K562 (cell line): ENCODE measurements at regions not wholly inside any gene's neighbourhood (a gene's known extent, or its start where the extent isn't known, plus 50 kb on each side); places are given as distances from the start of the nearest gene placed in this dataset.
A peak's percentile ranks its signal among the peaks of the same experiment; 100 is the strongest.

ENCODE experiments used
- ATF2 ChIP-seq: sonication (generic); formaldehyde crosslinking; IDR thresholded peaks from 2 replicates; pipeline ENCODE4 v1.8.1; 2022; ENCODE audit warnings: missing genetic modification reagents
- BRCA1 ChIP-seq, 2 experiments: fragments of 450-650 bp in 1 of 2; sonication (generic) in 1 of 2; formaldehyde crosslinking in 1 of 2; IDR thresholded peaks; 2 replicates each; pipeline versions ENCODE4 v1.5.0 to v1.6.1; 2017 to 2020; ENCODE audit warnings: mild to moderate bottlenecking in 1 of 2, missing genetic modification reagents in 1 of 2
- BRF1 ChIP-seq: IDR thresholded peaks from 3 replicates; pipeline ENCODE4 v1.6.1; 2011; ENCODE audit warnings: borderline replicate concordance, mild to moderate bottlenecking; ENCODE audit not compliant: insufficient read length; ENCODE audit errors: extremely low read depth
- CGGBP1 ChIP-seq: fragments of 250-450 bp; sonication (Bioruptor Pico); IDR thresholded peaks from 2 replicates; pipeline ENCODE4 v1.9.0; 2021; ENCODE audit warnings: mild to moderate bottlenecking
- DEAF1 ChIP-seq: fragments of 450-650 bp; formaldehyde crosslinking; IDR thresholded peaks from 2 replicates; pipeline ENCODE4 v1.4.0; 2020; ENCODE audit warnings: mild to moderate bottlenecking, moderate library complexity
- ETV5 ChIP-seq: sonication (generic); formaldehyde crosslinking; IDR thresholded peaks from 2 replicates; pipeline ENCODE4 v1.4.0; 2020; ENCODE audit warnings: low read depth, mild to moderate bottlenecking, missing genetic modification reagents
- FOXJ3 ChIP-seq: sonication (generic); formaldehyde crosslinking; IDR thresholded peaks from 2 replicates; pipeline ENCODE4 v1.4.0; 2020; ENCODE audit warnings: mild to moderate bottlenecking, missing genetic modification reagents
- FOXM1 ChIP-seq, 2 experiments: fragments of 450-650 bp in 1 of 2; sonication (generic) in 1 of 2; formaldehyde crosslinking in 1 of 2; IDR thresholded peaks; 2 replicates each; pipeline versions ENCODE4 v1.6.1 to v1.9.0; 2017 to 2022; ENCODE audit warnings: low read depth in 2 of 2, mild to moderate bottlenecking in 2 of 2, missing genetic modification reagents in 1 of 2, moderate library complexity in 1 of 2
- HDAC3 ChIP-seq: fragments of 450-650 bp; IDR thresholded peaks from 2 replicates; pipeline ENCODE4 v1.6.1; 2018; ENCODE audit warnings: borderline replicate concordance, mild to moderate bottlenecking, moderate library complexity; ENCODE audit not compliant: partially characterized antibody
- ILF3 ChIP-seq: fragments of 450-650 bp; IDR thresholded peaks from 2 replicates; pipeline ENCODE4 v1.6.1; 2018; ENCODE audit warnings: antibody characterized with exemption, mild to moderate bottlenecking, moderate library complexity, borderline replicate concordance
- MIER1 ChIP-seq: fragments of 450-650 bp; IDR thresholded peaks from 2 replicates; pipeline ENCODE4 v1.6.1; 2016; ENCODE audit warnings: antibody characterized with exemption, mild to moderate bottlenecking, low read depth
- NUFIP1 ChIP-seq: fragments of 450-650 bp; IDR thresholded peaks from 2 replicates; pipeline ENCODE4 v1.6.1; 2018; ENCODE audit not compliant: partially characterized antibody
- PHF8 ChIP-seq: fragments of 200-600 bp; sonication (generic); IDR thresholded peaks from 2 replicates; pipeline ENCODE4 v1.6.1; 2012; ENCODE audit warnings: mixed run types, mild to moderate bottlenecking, inconsistent platforms, low read length, moderate library complexity, borderline replicate concordance
- POLR2AphosphoS2 ChIP-seq: IDR thresholded peaks from 2 replicates; pipeline ENCODE4 v1.6.1; 2012; ENCODE audit warnings: low read length, improper control_type of control experiment
- SMARCA4 ChIP-seq: fragments of 450-650 bp; IDR thresholded peaks from 2 replicates; pipeline ENCODE4 v1.6.1; 2016
- SMARCA5 ChIP-seq: fragments of 450-650 bp; IDR thresholded peaks from 2 replicates; pipeline ENCODE4 v1.6.1; 2016
- THRB ChIP-seq: fragments of 450-650 bp; formaldehyde crosslinking; conservative IDR thresholded peaks from 2 replicates; pipeline ENCODE4 v1.4.0; 2022; ENCODE audit warnings: mild to moderate bottlenecking, missing genetic modification characterization
- ZNF143 ChIP-seq: sonication (generic); formaldehyde crosslinking; IDR thresholded peaks from 2 replicates; pipeline ENCODE4 v1.9.0; 2022; ENCODE audit warnings: mild to moderate bottlenecking, missing genetic modification reagents
- ZNF146 ChIP-seq: IDR thresholded peaks from one replicate; pipeline ENCODE4 v1.6.1; 2018; ENCODE audit warnings: missing compliant biosample characterization; ENCODE audit not compliant: unreplicated experiment
- TF ChIP-seq, protein P1 (sequence below): fragments of 150-350 bp; IDR thresholded peaks from 2 replicates; pipeline ENCODE4 v1.6.1; 2014; ENCODE audit warnings: low read depth, mild to moderate bottlenecking, low read length, borderline replicate concordance

DNA sequence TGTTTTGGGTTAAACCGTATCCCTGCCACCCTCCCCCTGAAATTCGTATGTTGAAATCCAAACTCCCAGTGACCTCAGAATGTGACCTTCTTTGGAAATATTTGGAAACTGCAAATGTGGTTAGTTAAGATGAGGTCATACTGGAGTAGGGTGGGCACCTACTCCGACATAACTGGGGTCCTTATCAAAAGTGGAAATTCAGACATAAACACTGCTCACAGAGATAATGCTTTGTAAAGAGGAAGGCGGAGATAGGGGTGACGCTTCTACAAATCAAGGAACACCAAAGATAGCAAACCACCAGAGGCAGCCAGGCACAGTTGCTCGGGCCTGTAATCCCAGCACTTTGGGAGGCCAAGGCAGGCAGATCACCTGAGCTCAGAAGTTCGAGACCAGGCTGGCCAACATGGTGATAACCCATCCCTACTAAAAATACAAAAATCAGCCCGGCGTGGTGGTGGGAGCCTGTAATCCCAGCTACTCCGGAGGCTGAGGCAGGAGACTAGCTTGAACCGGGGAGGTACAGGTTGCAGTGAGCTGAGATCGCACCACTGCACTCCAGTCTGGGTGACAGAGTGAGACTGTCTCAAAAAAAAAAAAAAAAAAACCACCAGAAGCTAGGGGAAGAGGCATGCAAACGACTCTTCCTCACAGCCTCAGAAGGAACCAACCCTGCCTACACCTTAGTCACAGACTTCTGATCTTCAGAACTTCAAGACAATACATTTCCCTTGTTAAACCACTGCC is 51.1 kb upstream of the CHD2 start (continued):
- TF ChIP-seq, protein P1, sequence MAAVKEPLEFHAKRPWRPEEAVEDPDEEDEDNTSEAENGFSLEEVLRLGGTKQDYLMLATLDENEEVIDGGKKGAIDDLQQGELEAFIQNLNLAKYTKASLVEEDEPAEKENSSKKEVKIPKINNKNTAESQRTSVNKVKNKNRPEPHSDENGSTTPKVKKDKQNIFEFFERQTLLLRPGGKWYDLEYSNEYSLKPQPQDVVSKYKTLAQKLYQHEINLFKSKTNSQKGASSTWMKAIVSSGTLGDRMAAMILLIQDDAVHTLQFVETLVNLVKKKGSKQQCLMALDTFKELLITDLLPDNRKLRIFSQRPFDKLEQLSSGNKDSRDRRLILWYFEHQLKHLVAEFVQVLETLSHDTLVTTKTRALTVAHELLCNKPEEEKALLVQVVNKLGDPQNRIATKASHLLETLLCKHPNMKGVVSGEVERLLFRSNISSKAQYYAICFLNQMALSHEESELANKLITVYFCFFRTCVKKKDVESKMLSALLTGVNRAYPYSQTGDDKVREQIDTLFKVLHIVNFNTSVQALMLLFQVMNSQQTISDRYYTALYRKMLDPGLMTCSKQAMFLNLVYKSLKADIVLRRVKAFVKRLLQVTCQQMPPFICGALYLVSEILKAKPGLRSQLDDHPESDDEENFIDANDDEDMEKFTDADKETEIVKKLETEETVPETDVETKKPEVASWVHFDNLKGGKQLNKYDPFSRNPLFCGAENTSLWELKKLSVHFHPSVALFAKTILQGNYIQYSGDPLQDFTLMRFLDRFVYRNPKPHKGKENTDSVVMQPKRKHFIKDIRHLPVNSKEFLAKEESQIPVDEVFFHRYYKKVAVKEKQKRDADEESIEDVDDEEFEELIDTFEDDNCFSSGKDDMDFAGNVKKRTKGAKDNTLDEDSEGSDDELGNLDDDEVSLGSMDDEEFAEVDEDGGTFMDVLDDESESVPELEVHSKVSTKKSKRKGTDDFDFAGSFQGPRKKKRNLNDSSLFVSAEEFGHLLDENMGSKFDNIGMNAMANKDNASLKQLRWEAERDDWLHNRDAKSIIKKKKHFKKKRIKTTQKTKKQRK, result no peak
- TF ChIP-seq ETV5 (no peak), BRF1 (no peak), SMARCA5 (peak; percentile 36; the same call in 1 of the 2 replicates), FOXM1 (IDR thresholded peaks at IDR 0.05; ENCODE audit: low read depth) (peak; percentile 81), FOXM1 (CRISPR knock-in tag; IDR thresholded peaks at IDR 0.05; ENCODE audit: low read depth) (no peak), NUFIP1 (no peak), POLR2AphosphoS2 (no peak), ZNF143 (CRISPR knock-in tag) (no peak), ATF2 (CRISPR knock-in tag) (no peak), FOXJ3 (CRISPR knock-in tag) (no peak), CGGBP1 (no peak), ZNF146 (CRISPR knock-in tag) (no peak), SMARCA4 (peak; percentile 86), DEAF1 (CRISPR knock-in tag) (no peak; the same call in 1 of the 2 replicates), HDAC3 (peak; percentile 67), PHF8 (no peak), BRCA1 (IDR thresholded peaks at IDR 0.05) (no peak), BRCA1 (CRISPR knock-in tag; IDR thresholded peaks at IDR 0.05) (no peak), MIER1 (no peak), THRB (CRISPR knock-in tag) (no peak), ILF3 (no peak)
